A549 (cell line): ENCODE measurements at regions not wholly inside any gene's neighbourhood (a gene's known extent, or its start where the extent isn't known, plus 50 kb on each side); places are given as distances from the start of the nearest gene placed in this dataset.

ENCODE experiments used
- ATAC-seq, 2 experiments: fragments of 200-7000 bp in 1 of 2; fragments of >200 bp in 1 of 2; cut with Nextera tagmentation in 1 of 2; cut with Tn5 transposase in 1 of 2; 3 replicates each; pipeline versions ENCODE4 v1.8.0 to v1.9.1; 2018 to 2020; ENCODE audit warnings: mild to moderate bottlenecking in 1 of 2, moderate library complexity in 1 of 2
- CTCF ChIA-PET: fragments of 300-600 bp; sonication (Branson Sonifier 250); formaldehyde crosslinking; extraction: SDS; loops from one replicate; lab custom pipeline; 2021; ENCODE audit warnings: antibody characterized with exemption, inconsistent platforms; lab: Yijun Ruan, JAX
- POLR2A ChIA-PET: fragments of 350-600 bp; formaldehyde crosslinking; extraction: SDS; loops from one replicate; lab custom pipeline; 2021; ENCODE audit warnings: antibody characterized with exemption, inconsistent platforms; lab: Yijun Ruan, JAX
- DNase-seq, 2 experiments: peaks; one replicate each; pipeline versions ENCODE4 v3.0.0 to v3.0.0-alpha.2; 2011 to 2016; ENCODE audit warnings: low read depth in 1 of 2, low spot score in 1 of 2
- FAIRE-seq: peaks from 2 replicates; lab custom pipeline; 2011; peaks lifted over from hg19 to GRCh38; lab: Jason Lieb, UNC
- H3K27ac ChIP-seq, 2 experiments: fragments of >200 bp; sonication (Bioruptor Twin); formaldehyde crosslinking; 3 replicates each; pipeline ENCODE4 v1.5.1; 2016 to 2017
- H3K4me1 ChIP-seq: fragments of >200 bp; sonication (Bioruptor Twin); formaldehyde crosslinking; 3 replicates; pipeline ENCODE4 v1.6.1; 2016
- H3K4me2 ChIP-seq: fragments of >200 bp; sonication (Bioruptor Twin); formaldehyde crosslinking; 3 replicates; pipeline ENCODE4 v1.6.1; 2016
- H3K4me3 ChIP-seq: fragments of >200 bp; sonication (Bioruptor Twin); formaldehyde crosslinking; 3 replicates; pipeline ENCODE4 v1.5.1; 2016
- H3K9me3 ChIP-seq: fragments of >200 bp; sonication (Bioruptor Twin); formaldehyde crosslinking; 3 replicates; pipeline ENCODE4 v1.6.1; 2016
- BHLHE40 ChIP-seq: IDR thresholded peaks from 2 replicates; pipeline ENCODE4 v1.6.1; 2012; ENCODE audit warnings: low read depth, low read length, inconsistent platforms
- CBX2 ChIP-seq: fragments of 200-600 bp; sonication (generic); IDR thresholded peaks from 2 replicates; pipeline ENCODE4 v1.6.1; 2016; ENCODE audit warnings: low read depth, mild to moderate bottlenecking, borderline replicate concordance
- CHD4 ChIP-seq: fragments of 200-600 bp; sonication (generic); IDR thresholded peaks from 2 replicates; pipeline ENCODE4 v1.6.1; 2016; ENCODE audit warnings: antibody characterized with exemption, mild to moderate bottlenecking, borderline replicate concordance
- EHMT2 ChIP-seq: fragments of 200-600 bp; sonication (generic); IDR thresholded peaks from 2 replicates; pipeline ENCODE4 v1.6.1; 2016; ENCODE audit warnings: antibody characterized with exemption, low read depth, mild to moderate bottlenecking, moderate library complexity
- ESRRA ChIP-seq: fragments of 150-350 bp; IDR thresholded peaks from 2 replicates; pipeline ENCODE4 v1.6.1; 2014; ENCODE audit warnings: mild to moderate bottlenecking, low read length, borderline replicate concordance
- FOSL2 ChIP-seq, 2 experiments: fragments of 450-650 bp in 1 of 2; fragments of >200 bp in 1 of 2; sonication (Bioruptor Twin) in 1 of 2; formaldehyde crosslinking; IDR thresholded peaks; 2 replicates each; pipeline versions ENCODE4 v1.5.0 to v1.6.1; 2016 to 2020; ENCODE audit warnings: mild to moderate bottlenecking in 1 of 2, moderate library complexity in 1 of 2
- HEYL ChIP-seq: fragments of 250-450 bp; sonication (Bioruptor Pico); IDR thresholded peaks from 2 replicates; pipeline ENCODE4 v1.8.0; 2021; ENCODE audit warnings: mild to moderate bottlenecking, moderate library complexity
- HMGXB4 ChIP-seq: fragments of 250-450 bp; sonication (Bioruptor Pico); IDR thresholded peaks from 2 replicates; pipeline ENCODE4 v1.5.0; 2021; ENCODE audit warnings: mild to moderate bottlenecking, moderate library complexity, borderline replicate concordance
- HOXA7 ChIP-seq: fragments of 250-450 bp; sonication (Bioruptor Pico); IDR thresholded peaks from 2 replicates; pipeline ENCODE4 v1.5.0; 2020; ENCODE audit warnings: mild to moderate bottlenecking, moderate library complexity
- HOXB13 ChIP-seq: fragments of 250-450 bp; sonication (Bioruptor Pico); IDR thresholded peaks from 2 replicates; pipeline ENCODE4 v1.5.0; 2020; ENCODE audit warnings: low read depth, mild to moderate bottlenecking, moderate library complexity
- JUN ChIP-seq, 2 experiments: fragments of >200 bp; sonication (Bioruptor Twin); formaldehyde crosslinking; IDR thresholded peaks; 2 replicates in 1 of 2; 3 replicates in 1 of 2; pipeline ENCODE4 v1.6.1; 2016 to 2017
- MAZ ChIP-seq: fragments of 150-350 bp; IDR thresholded peaks from 2 replicates; pipeline ENCODE4 v1.6.1; 2014; ENCODE audit warnings: antibody characterized with exemption, low read depth, low read length, borderline replicate concordance
- MYC ChIP-seq: IDR thresholded peaks from 2 replicates; pipeline ENCODE4 v1.6.1; 2012; ENCODE audit warnings: mild to moderate bottlenecking, inconsistent platforms, low read length, improper control_type of control experiment, borderline replicate concordance
- NPAS2 ChIP-seq: fragments of 250-450 bp; sonication (Bioruptor Pico); IDR thresholded peaks from 2 replicates; pipeline ENCODE4 v1.8.0; 2022; ENCODE audit warnings: mild to moderate bottlenecking, moderate library complexity, borderline replicate concordance
- POLR2A ChIP-seq: IDR thresholded peaks from 2 replicates; pipeline ENCODE4 v1.6.1; 2012; ENCODE audit warnings: mild to moderate bottlenecking, low read length
- POLR2AphosphoS2 ChIP-seq: conservative IDR thresholded peaks from 2 replicates; pipeline ENCODE4 v1.6.1; 2012; ENCODE audit warnings: low read length, improper control_type of control experiment, inconsistent platforms
- SMC3 ChIP-seq: fragments of >200 bp; sonication (Bioruptor Twin); formaldehyde crosslinking; IDR thresholded peaks from 3 replicates; pipeline ENCODE4 v1.6.1; 2018; ENCODE audit warnings: inconsistent platforms
- SREBF2 ChIP-seq: fragments of 450-650 bp; IDR thresholded peaks from 2 replicates; pipeline ENCODE4 v1.6.1; 2014; ENCODE audit warnings: mild to moderate bottlenecking, moderate library complexity
- ZFP36 ChIP-seq: fragments of 450-650 bp; IDR thresholded peaks from 2 replicates; pipeline ENCODE4 v1.6.1; 2014; ENCODE audit warnings: borderline replicate concordance; ENCODE audit not compliant: partially characterized antibody
- ZNF302 ChIP-seq: fragments of 250-450 bp; sonication (Bioruptor Pico); IDR thresholded peaks from 2 replicates; pipeline ENCODE4 v1.9.0; 2021; ENCODE audit warnings: inconsistent platforms, mild to moderate bottlenecking, moderate library complexity
- ZSCAN20 ChIP-seq: fragments of 250-450 bp; sonication (Bioruptor Pico); IDR thresholded peaks from 2 replicates; pipeline ENCODE4 v1.8.0; 2022; ENCODE audit warnings: mild to moderate bottlenecking, moderate library complexity
- WGBS: methylation state at CpG from one replicate; pipeline ENCODE4 v1.1.6; 2017; ENCODE audit errors: missing lambda C conversion rate; 5-methylcytosine and 5-hydroxymethylcytosine counted together
- TF ChIP-seq, protein P1 (sequence below): fragments of >200 bp; sonication (Bioruptor Twin); formaldehyde crosslinking; IDR thresholded peaks from 3 replicates; pipeline ENCODE4 v1.5.1; 2016
- TF ChIP-seq, protein P2 (sequence below): IDR thresholded peaks from 2 replicates; pipeline ENCODE4 v1.6.1; 2012

DNA sequence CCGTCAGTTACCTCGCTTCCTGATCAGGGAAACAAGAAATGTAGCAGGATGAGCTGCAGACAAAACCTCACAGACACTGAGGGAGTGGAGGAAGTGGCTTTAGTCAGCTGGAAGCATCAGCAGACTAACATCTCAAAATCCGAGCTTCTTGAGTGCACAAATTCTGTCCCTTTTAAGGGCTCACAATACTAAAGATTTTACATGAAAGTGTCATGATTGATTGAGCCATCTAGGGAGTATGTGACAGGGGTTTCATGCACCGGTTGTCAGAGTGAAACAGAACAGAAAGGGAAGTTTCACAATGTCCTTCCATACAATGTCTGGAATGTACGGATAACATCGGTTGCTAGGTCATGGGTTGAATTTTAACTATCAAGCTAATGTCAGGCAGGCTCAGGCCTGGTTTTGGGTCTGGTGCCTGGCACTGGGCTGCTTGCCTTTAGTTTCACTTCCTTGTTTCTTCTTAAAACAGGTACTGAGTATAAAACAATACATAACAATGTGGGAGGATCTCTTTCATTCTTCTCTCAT is 1235.7 kb downstream of the CDY2B start:
- ChIA-PET CTCF (no interaction called here), POLR2A (no interaction called here)
- Histone ChIP-seq H3K27ac (no peak overlapping the region), H3K4me1 (no peaks in the 10 kb centered on the region), H3K4me2 (no peak overlapping the region), H3K9me3 (no peaks in the 10 kb centered on the region), H3K4me3 (no peak overlapping the region)
- FAIRE-seq (no peak), DNase-seq (no peak), ATAC-seq (no peak)
- TF ChIP-seq SMC3 (no peak), ZSCAN20 (CRISPR knock-in tag) (no peak), ZFP36 (no peak), BHLHE40 (no peak), ESRRA (no peak), NPAS2 (CRISPR knock-in tag) (no peak), HOXB13 (no peak), MAZ (no peak), SREBF2 (no peak), HMGXB4 (CRISPR knock-in tag) (no peak), POLR2AphosphoS2 (no peak), FOSL2 (IDR thresholded peaks at IDR 0.05) (no peak), FOSL2 (CRISPR knock-in tag; IDR thresholded peaks at IDR 0.05) (no peak), HEYL (CRISPR knock-in tag) (no peak), MYC (no peak), CBX2 (no peak), EHMT2 (no peak), POLR2A (no peak), CHD4 (no peak)
- TF ChIP-seq, protein P1, sequence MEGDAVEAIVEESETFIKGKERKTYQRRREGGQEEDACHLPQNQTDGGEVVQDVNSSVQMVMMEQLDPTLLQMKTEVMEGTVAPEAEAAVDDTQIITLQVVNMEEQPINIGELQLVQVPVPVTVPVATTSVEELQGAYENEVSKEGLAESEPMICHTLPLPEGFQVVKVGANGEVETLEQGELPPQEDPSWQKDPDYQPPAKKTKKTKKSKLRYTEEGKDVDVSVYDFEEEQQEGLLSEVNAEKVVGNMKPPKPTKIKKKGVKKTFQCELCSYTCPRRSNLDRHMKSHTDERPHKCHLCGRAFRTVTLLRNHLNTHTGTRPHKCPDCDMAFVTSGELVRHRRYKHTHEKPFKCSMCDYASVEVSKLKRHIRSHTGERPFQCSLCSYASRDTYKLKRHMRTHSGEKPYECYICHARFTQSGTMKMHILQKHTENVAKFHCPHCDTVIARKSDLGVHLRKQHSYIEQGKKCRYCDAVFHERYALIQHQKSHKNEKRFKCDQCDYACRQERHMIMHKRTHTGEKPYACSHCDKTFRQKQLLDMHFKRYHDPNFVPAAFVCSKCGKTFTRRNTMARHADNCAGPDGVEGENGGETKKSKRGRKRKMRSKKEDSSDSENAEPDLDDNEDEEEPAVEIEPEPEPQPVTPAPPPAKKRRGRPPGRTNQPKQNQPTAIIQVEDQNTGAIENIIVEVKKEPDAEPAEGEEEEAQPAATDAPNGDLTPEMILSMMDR: no peak
- WGBS: 32% methylated on average over 4 of the region's 6 CpGs

GRCh38 chrY:16639777-16640176 is 1240.2 kb downstream of the CDY2B start:
- H3K4me1 ChIP-seq: no peaks in the 10 kb centered on the region
- H3K27ac ChIP-seq: no peak overlapping the region
- POLR2A ChIA-PET: no interaction called here
- H3K4me2 ChIP-seq: no peak overlapping the region
- WGBS: 0% methylated on average over 1 of the region's 3 CpGs
- TF ChIP-seq, protein P2, sequence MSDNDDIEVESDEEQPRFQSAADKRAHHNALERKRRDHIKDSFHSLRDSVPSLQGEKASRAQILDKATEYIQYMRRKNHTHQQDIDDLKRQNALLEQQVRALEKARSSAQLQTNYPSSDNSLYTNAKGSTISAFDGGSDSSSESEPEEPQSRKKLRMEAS: no peak
- TF ChIP-seq CBX2 (no peak), POLR2AphosphoS2 (no peak), JUN (IDR thresholded peaks at IDR 0.05) (no peak), HOXA7 (no peak), ZNF302 (CRISPR knock-in tag) (no peak)
- CTCF ChIA-PET: no interaction called here
- no peak overlapping the region for H3K4me3 ChIP-seq
- no peak for ATAC-seq
- H3K9me3 ChIP-seq: no peaks in the 10 kb centered on the region
- FAIRE-seq: no peak
- DNase-seq: peak in 1 of 2 experiments; percentile 5
